Limb (tissue), 2 donors: ENCODE measurements at regions not wholly inside any gene's neighbourhood (a gene's known extent, or its start where the extent isn't known, plus 50 kb on each side); places are given as distances from the start of the nearest gene placed in this dataset.

ENCODE experiments used
- DNase-seq, 2 donors: peaks; one replicate each; pipeline ENCODE4 v3.0.0-alpha.2; 2016; ENCODE audit errors: extremely low spot score in 2 of 2

- no peak for DNase-seq
These were observed 450.5 kb downstream of the KLF12 start for GRCh38 chr13:73683746-73684145.

GRCh38 chr13:73681779-73682178, 452.4 kb downstream of the KLF12 start:
- DNase-seq, result no peak

GRCh38 chr13:73681015-73681414, 453.2 kb downstream of the KLF12 start:
- DNase-seq, result no peak

- no peak for DNase-seq
These were observed 457.1 kb downstream of the KLF12 start for GRCh38 chr13:73677048-73677601.

- DNase-seq, result no peak
These were observed 457.6 kb downstream of the KLF12 start for GRCh38 chr13:73676550-73677047.

- DNase-seq, result no peak
These were observed 458.4 kb downstream of the KLF12 start for GRCh38 chr13:73675821-73676220.

- DNase-seq, result no peak
These were observed 459.6 kb downstream of the KLF12 start for GRCh38 chr13:73674570-73674969.

- no peak for DNase-seq
These were observed 460.3 kb downstream of the KLF12 start for GRCh38 chr13:73673931-73674330.

GRCh38 chr13:73672492-73672891, 461.7 kb downstream of the KLF12 start:
- DNase-seq, result no peak

- DNase-seq, result no peak
These were observed 462.5 kb downstream of the KLF12 start for GRCh38 chr13:73671732-73672131.

- no peak for DNase-seq
These were observed 463.2 kb downstream of the KLF12 start for GRCh38 chr13:73671011-73671410.

GRCh38 chr13:73667756-73668155, 466.4 kb downstream of the KLF12 start:
- DNase-seq, result no peak

- no peak for DNase-seq
These were observed 468.9 kb downstream of the KLF12 start for GRCh38 chr13:73665261-73665660.

- DNase-seq, result no peak
These were observed 469.4 kb downstream of the KLF12 start for GRCh38 chr13:73664851-73665250.

- no peak for DNase-seq
These were observed 471.4 kb downstream of the KLF12 start for GRCh38 chr13:73662833-73663232.

GRCh38 chr13:73661687-73662425, 472.3 kb downstream of the KLF12 start:
- no peak for DNase-seq

- no peak for DNase-seq
These were observed 473.1 kb downstream of the KLF12 start for GRCh38 chr13:73661066-73661465.

GRCh38 chr13:73658639-73659038, 475.6 kb downstream of the KLF12 start:
- no peak for DNase-seq

GRCh38 chr13:73657821-73658540, 476.2 kb downstream of the KLF12 start:
- DNase-seq, result peak; percentile 38 to 54

GRCh38 chr13:73656863-73657262, 477.3 kb downstream of the KLF12 start:
- DNase-seq, result no peak

GRCh38 chr13:73653688-73654087, 480.5 kb downstream of the KLF12 start:
- no peak for DNase-seq

GRCh38 chr13:73647417-73647816, 486.8 kb downstream of the KLF12 start:
- DNase-seq, result no peak
